Esophagus squamous epithelium (tissue), 5 donors: ENCODE measurements at regions not wholly inside any gene's neighbourhood (a gene's known extent, or its start where the extent isn't known, plus 50 kb on each side); places are given as distances from the start of the nearest gene placed in this dataset.

ENCODE experiments used
- DNase-seq: peaks from one replicate; lab custom pipeline; 2025; lab: John Stamatoyannopoulos, UW
- H3K27ac ChIP-seq, 4 donors: fragments of 200-600 bp; sonication (generic); one replicate each; pipeline ENCODE4 v1.5.1; 2016 to 2019; ENCODE audit warnings: mild to moderate bottlenecking in 1 of 4
- H3K27me3 ChIP-seq, 4 donors: fragments of 200-600 bp; sonication (generic); 1 replicate in 3 of 4; 2 replicates in 1 of 4; pipeline versions ENCODE4 v1.5.1 to v1.6.0; 2017 to 2021; ENCODE audit warnings: antibody characterized with exemption in 1 of 4
- H3K36me3 ChIP-seq, 3 donors: fragments of 200-600 bp; sonication (generic); one replicate each; pipeline ENCODE4 v1.5.1; 2016 to 2019
- H3K4me1 ChIP-seq, 3 donors: fragments of 200-600 bp; sonication (generic); one replicate each; pipeline ENCODE4 v1.5.1; 2017 to 2019
- H3K4me3 ChIP-seq, 4 donors: fragments of 200-600 bp; sonication (generic); 1 replicate in 3 of 4; 2 replicates in 1 of 4; pipeline ENCODE4 v1.5.1; 2016 to 2019; ENCODE audit warnings: mild to moderate bottlenecking in 2 of 4, moderate library complexity in 1 of 4
- H3K9me3 ChIP-seq, 3 donors: fragments of 200-600 bp; sonication (generic); one replicate each; pipeline ENCODE4 v1.5.1; 2016 to 2019
- CTCF ChIP-seq, 6 experiments: fragments of 450-650 bp in 4 of 6; fragments of 200-600 bp in 2 of 6; sonication (generic) in 2 of 6; IDR thresholded peaks; one replicate each; pipeline ENCODE4 v1.5.1; 2016 to 2019; ENCODE audit warnings: antibody characterized with exemption in 6 of 6, mild to moderate bottlenecking in 4 of 6, moderate library complexity in 4 of 6
- POLR2A ChIP-seq, 4 donors: fragments of 450-650 bp; IDR thresholded peaks; one replicate each; pipeline ENCODE4 v1.6.1; 2017; ENCODE audit warnings: antibody characterized with exemption in 4 of 4, mild to moderate bottlenecking in 4 of 4, moderate library complexity in 3 of 4
- WGBS, 2 donors: methylation state at CpG; one replicate each; pipeline ENCODE4 v1.1.5; 2018; 5-methylcytosine and 5-hydroxymethylcytosine counted together
- intact Hi-C: fragments of 100-400 bp; cut with DNase I; formaldehyde crosslinking; loops from one replicate; pipeline ENCODE4 v1.15.0; 2022
- donor health status: DM: yes; HTN: yes; CAD: no.

DNA sequence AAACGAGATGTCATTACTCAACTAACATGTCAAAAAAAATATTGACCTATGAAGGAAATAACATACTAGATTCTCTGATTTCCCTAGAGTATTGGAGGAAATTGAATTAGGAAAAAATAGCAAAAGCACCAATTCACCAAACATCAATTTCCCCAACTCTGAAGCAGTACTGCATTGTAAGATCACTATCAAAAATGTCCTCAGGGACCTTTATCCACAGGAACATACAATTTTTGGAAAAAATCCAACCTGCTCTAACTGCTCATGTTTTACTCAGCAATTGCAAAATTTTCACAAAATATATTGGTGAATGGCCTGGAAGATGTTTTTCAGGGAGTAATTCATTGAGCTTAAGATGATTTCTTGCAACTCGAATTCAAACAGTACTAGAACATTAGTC lies 239.0 kb upstream of the GIMD1 start:
- no peak for TF ChIP-seq CTCF (IDR thresholded peaks at IDR 0.05)
- TF ChIP-seq POLR2A (IDR thresholded peaks at IDR 0.05): no peak
- Histone ChIP-seq H3K9me3 (no peaks in the 10 kb centered on the region), H3K27ac (no peak overlapping the region), H3K27me3 (no peaks in the 10 kb centered on the region), H3K36me3 (no peaks in the 10 kb centered on the region), H3K4me3 (no peak overlapping the region), H3K4me1 (no peaks in the 10 kb centered on the region)
- intact Hi-C loops: no loop called here
- WGBS, 2 donors: 56 to 58% methylated on average over 2 of the region's 2 CpGs
- no peak for DNase-seq

GRCh38 chr4:106604319-106605051 lies 235.9 kb upstream of the GIMD1 start:
- no peaks in the 10 kb centered on the region for H3K4me1 ChIP-seq
- no peaks in the 10 kb centered on the region for H3K9me3 ChIP-seq
- no peaks in the 10 kb centered on the region for H3K27me3 ChIP-seq
- TF ChIP-seq POLR2A (IDR thresholded peaks at IDR 0.05) (no peak), CTCF (IDR thresholded peaks at IDR 0.05) (no peak)
- DNase-seq: no peak
- intact Hi-C loops: no loop called here
- no peak overlapping the region for H3K27ac ChIP-seq
- no peaks in the 10 kb centered on the region for H3K36me3 ChIP-seq
- 80% methylated on average over 2 of the region's 4 CpGs; no CpG with 5 or more reads in 1 of the 2 donors for WGBS, 2 donors
- no peak overlapping the region for H3K4me3 ChIP-seq

GRCh38 chr4:106603471-106603870 lies 234.9 kb upstream of the GIMD1 start:
- intact Hi-C loops: no loop called here
- 82 to 94% methylated on average over 3 of the region's 3 CpGs for WGBS, 2 donors
- H3K27ac ChIP-seq: no peak overlapping the region
- TF ChIP-seq POLR2A (IDR thresholded peaks at IDR 0.05) (no peak), CTCF (IDR thresholded peaks at IDR 0.05) (no peak)
- no peak for DNase-seq
- H3K4me1 ChIP-seq: no peaks in the 10 kb centered on the region
- H3K9me3 ChIP-seq: no peaks in the 10 kb centered on the region
- no peak overlapping the region for H3K4me3 ChIP-seq
- no peaks in the 10 kb centered on the region for H3K36me3 ChIP-seq
- H3K27me3 ChIP-seq: no peaks in the 10 kb centered on the region

GRCh38 chr4:106602711-106603110 lies 234.1 kb upstream of the GIMD1 start:
- TF ChIP-seq POLR2A (IDR thresholded peaks at IDR 0.05): no peak
- no peak for TF ChIP-seq CTCF (IDR thresholded peaks at IDR 0.05)
- no peaks in the 10 kb centered on the region for H3K36me3 ChIP-seq
- H3K4me1 ChIP-seq: no peaks in the 10 kb centered on the region
- no peak overlapping the region for H3K27ac ChIP-seq
- no peak for DNase-seq
- no peak overlapping the region for H3K4me3 ChIP-seq
- H3K27me3 ChIP-seq: no peaks in the 10 kb centered on the region
- 79 to 80% methylated on average over 2 of the region's 2 CpGs for WGBS, 2 donors
- no peaks in the 10 kb centered on the region for H3K9me3 ChIP-seq
- intact Hi-C loops: no loop called here

DNA sequence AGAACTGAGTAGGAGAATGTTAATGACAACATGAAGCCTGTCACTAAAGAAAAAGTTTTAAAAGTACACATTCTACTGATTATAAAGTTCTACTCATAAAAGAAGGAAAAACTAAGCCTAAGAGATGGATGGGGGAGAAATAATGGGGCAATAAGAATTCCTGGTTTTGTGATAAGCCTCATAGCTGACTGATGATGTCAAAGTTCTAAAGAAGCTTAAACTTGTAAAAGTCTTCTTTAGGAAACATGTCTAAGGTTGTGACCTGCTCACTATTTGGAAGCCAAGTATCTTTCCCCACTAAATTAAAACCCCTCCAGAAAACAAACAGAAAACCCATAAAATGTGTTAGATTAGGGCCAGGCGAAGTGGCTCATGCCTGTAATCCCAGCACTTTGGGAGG lies 232.9 kb upstream of the GIMD1 start:
- H3K36me3 ChIP-seq: no peaks in the 10 kb centered on the region
- WGBS, 2 donors: 42 to 82% methylated on average over 1 of the region's 1 CpG
- intact Hi-C loops: no loop called here
- no peak for DNase-seq
- H3K4me3 ChIP-seq: no peak overlapping the region
- TF ChIP-seq CTCF (IDR thresholded peaks at IDR 0.05) (no peak), POLR2A (IDR thresholded peaks at IDR 0.05) (no peak)
- H3K4me1 ChIP-seq: no peaks in the 10 kb centered on the region
- H3K27ac ChIP-seq: no peak overlapping the region
- no peaks in the 10 kb centered on the region for H3K27me3 ChIP-seq
- H3K9me3 ChIP-seq: no peaks in the 10 kb centered on the region
